A549 (cell line): ENCODE measurements at regions not wholly inside any gene's neighbourhood (a gene's known extent, or its start where the extent isn't known, plus 50 kb on each side); places are given as distances from the start of the nearest gene placed in this dataset.

Source experiments
- ATOH8 ChIP-seq: fragments of 250-450 bp; sonication (Bioruptor Pico); IDR thresholded peaks from 2 replicates; pipeline ENCODE4 v1.5.0; 2020; ENCODE audit warnings: low read depth, mild to moderate bottlenecking, moderate library complexity
- CTCF ChIP-seq: fragments of >200 bp; sonication (Bioruptor Twin); formaldehyde crosslinking; IDR thresholded peaks from 3 replicates; pipeline ENCODE4 v1.5.1; 2016
- E2F6 ChIP-seq: IDR thresholded peaks from 2 replicates; pipeline ENCODE4 v1.6.1; 2012; ENCODE audit warnings: low read depth, borderline replicate concordance
- ELK1 ChIP-seq: fragments of 150-350 bp; IDR thresholded peaks from 2 replicates; pipeline ENCODE4 v1.6.1; 2014; ENCODE audit warnings: low read depth, mild to moderate bottlenecking, low read length
- EP300 ChIP-seq, 2 experiments: fragments of >200 bp; sonication (Bioruptor Twin); formaldehyde crosslinking; IDR thresholded peaks; 2 replicates in 1 of 2; 3 replicates in 1 of 2; pipeline ENCODE4 v1.6.1; 2016 to 2017
- ESRRA ChIP-seq: fragments of 150-350 bp; IDR thresholded peaks from 2 replicates; pipeline ENCODE4 v1.6.1; 2014; ENCODE audit warnings: mild to moderate bottlenecking, low read length, borderline replicate concordance
- FOSB ChIP-seq: fragments of 250-450 bp; sonication (Bioruptor Pico); IDR thresholded peaks from 2 replicates; pipeline ENCODE4 v1.5.0; 2020; ENCODE audit warnings: mild to moderate bottlenecking, moderate library complexity
- HDAC2 ChIP-seq: fragments of 200-600 bp; sonication (generic); IDR thresholded peaks from 2 replicates; pipeline ENCODE4 v1.6.1; 2016
- HEYL ChIP-seq: fragments of 250-450 bp; sonication (Bioruptor Pico); IDR thresholded peaks from 2 replicates; pipeline ENCODE4 v1.8.0; 2021; ENCODE audit warnings: mild to moderate bottlenecking, moderate library complexity
- HMGXB4 ChIP-seq: fragments of 250-450 bp; sonication (Bioruptor Pico); IDR thresholded peaks from 2 replicates; pipeline ENCODE4 v1.5.0; 2021; ENCODE audit warnings: mild to moderate bottlenecking, moderate library complexity, borderline replicate concordance
- HOXB5 ChIP-seq: fragments of 250-450 bp; sonication (Bioruptor Pico); IDR thresholded peaks from 2 replicates; pipeline ENCODE4 v1.5.0; 2020; ENCODE audit warnings: mild to moderate bottlenecking, moderate library complexity
- JUN ChIP-seq, 2 experiments: fragments of >200 bp; sonication (Bioruptor Twin); formaldehyde crosslinking; IDR thresholded peaks; 2 replicates in 1 of 2; 3 replicates in 1 of 2; pipeline ENCODE4 v1.6.1; 2016 to 2017
- JUNB ChIP-seq: fragments of >200 bp; sonication (Bioruptor Twin); formaldehyde crosslinking; IDR thresholded peaks from 2 replicates; pipeline ENCODE4 v1.6.1; 2016
- KDM1A ChIP-seq: fragments of 200-600 bp; sonication (generic); IDR thresholded peaks from 2 replicates; pipeline ENCODE4 v1.6.1; 2016; ENCODE audit warnings: low read depth, mild to moderate bottlenecking
- KDM5A ChIP-seq: fragments of 200-600 bp; sonication (generic); IDR thresholded peaks from 2 replicates; pipeline ENCODE4 v1.6.1; 2016; ENCODE audit warnings: antibody characterized with exemption, mild to moderate bottlenecking
- MAZ ChIP-seq: fragments of 150-350 bp; IDR thresholded peaks from 2 replicates; pipeline ENCODE4 v1.6.1; 2014; ENCODE audit warnings: antibody characterized with exemption, low read depth, low read length, borderline replicate concordance
- MYC ChIP-seq: IDR thresholded peaks from 2 replicates; pipeline ENCODE4 v1.6.1; 2012; ENCODE audit warnings: mild to moderate bottlenecking, inconsistent platforms, low read length, improper control_type of control experiment, borderline replicate concordance
- NPAS2 ChIP-seq: fragments of 250-450 bp; sonication (Bioruptor Pico); IDR thresholded peaks from 2 replicates; pipeline ENCODE4 v1.8.0; 2022; ENCODE audit warnings: mild to moderate bottlenecking, moderate library complexity, borderline replicate concordance
- NR3C1 ChIP-seq: fragments of >200 bp; sonication (Bioruptor Twin); formaldehyde crosslinking; IDR thresholded peaks from 3 replicates; pipeline ENCODE4 v1.6.1; 2017
- PHF8 ChIP-seq: fragments of 200-600 bp; sonication (generic); IDR thresholded peaks from 2 replicates; pipeline ENCODE4 v1.6.1; 2016; ENCODE audit warnings: low read depth, mild to moderate bottlenecking, antibody characterized with exemption, moderate library complexity, borderline replicate concordance
- POLR2AphosphoS2 ChIP-seq: conservative IDR thresholded peaks from 2 replicates; pipeline ENCODE4 v1.6.1; 2012; ENCODE audit warnings: low read length, improper control_type of control experiment, inconsistent platforms
- RARB ChIP-seq: fragments of 250-450 bp; sonication (Bioruptor Pico); IDR thresholded peaks from 2 replicates; pipeline ENCODE4 v1.8.0; 2021; ENCODE audit warnings: mild to moderate bottlenecking, moderate library complexity
- REST ChIP-seq: fragments of 200-600 bp; sonication (generic); IDR thresholded peaks from 2 replicates; pipeline ENCODE4 v1.6.1; 2016; ENCODE audit warnings: antibody characterized with exemption, mild to moderate bottlenecking, moderate library complexity
- RFX5 ChIP-seq: fragments of 450-650 bp; IDR thresholded peaks from 2 replicates; pipeline ENCODE4 v1.7.1; 2014; ENCODE audit warnings: antibody characterized with exemption, mild to moderate bottlenecking, moderate library complexity
- RNF2 ChIP-seq: fragments of 200-600 bp; sonication (generic); IDR thresholded peaks from 2 replicates; pipeline ENCODE4 v1.6.1; 2016; ENCODE audit warnings: low read depth, mild to moderate bottlenecking, antibody characterized with exemption, moderate library complexity, borderline replicate concordance
- USF2 ChIP-seq: fragments of 450-650 bp; IDR thresholded peaks from 2 replicates; pipeline ENCODE4 v1.6.1; 2014; ENCODE audit warnings: antibody characterized with exemption
- ZC3H11A ChIP-seq: fragments of 450-650 bp; IDR thresholded peaks from 2 replicates; pipeline ENCODE4 v1.6.1; 2014; ENCODE audit warnings: antibody characterized with exemption, mild to moderate bottlenecking
- ZFP36 ChIP-seq: fragments of 450-650 bp; IDR thresholded peaks from 2 replicates; pipeline ENCODE4 v1.6.1; 2014; ENCODE audit warnings: borderline replicate concordance; ENCODE audit not compliant: partially characterized antibody
- ZNF302 ChIP-seq: fragments of 250-450 bp; sonication (Bioruptor Pico); IDR thresholded peaks from 2 replicates; pipeline ENCODE4 v1.9.0; 2021; ENCODE audit warnings: inconsistent platforms, mild to moderate bottlenecking, moderate library complexity
- ZSCAN20 ChIP-seq: fragments of 250-450 bp; sonication (Bioruptor Pico); IDR thresholded peaks from 2 replicates; pipeline ENCODE4 v1.8.0; 2022; ENCODE audit warnings: mild to moderate bottlenecking, moderate library complexity

- TF ChIP-seq FOSB (CRISPR knock-in tag) (no peak), ZFP36 (peak; percentile 82), E2F6 (peak; percentile 45; the same call in 1 of the 2 replicates), POLR2AphosphoS2 (no peak), HOXB5 (CRISPR knock-in tag) (0 out of 2 replicates have a peak, but pooled peaks have one; percentile 42), MAZ (no peak), PHF8 (no peak), CTCF (no peak), REST (no peak), JUN (IDR thresholded peaks at IDR 0.05) (peak in 1 of 2 experiments; percentile 85), JUNB (peak; percentile 48; the same call in 1 of the 2 replicates), HEYL (CRISPR knock-in tag) (no peak), KDM5A (no peak), MYC (no peak), ESRRA (peak; percentile 83; the same call in 1 of the 2 replicates), ZC3H11A (no peak), HMGXB4 (no peak), ATOH8 (CRISPR knock-in tag) (no peak), RARB (CRISPR knock-in tag) (peak; percentile 79; the same call in 1 of the 2 replicates), NR3C1 (no peak), KDM1A (0 out of 2 replicates have a peak, but pooled peaks have one; percentile 41), NPAS2 (CRISPR knock-in tag) (0 out of 2 replicates have a peak, but pooled peaks have one; percentile 35), RNF2 (no peak), ELK1 (no peak), USF2 (peak; percentile 74), HDAC2 (no peak), ZSCAN20 (CRISPR knock-in tag) (0 out of 2 replicates have a peak, but pooled peaks have one; percentile 30), EP300 (IDR thresholded peaks at IDR 0.05) (peak; percentile 59 to 76; a peak in 2 of 5 replicates), RFX5 (no peak), ZNF302 (CRISPR knock-in tag) (no peak)
These were observed 115.2 kb downstream of the CEBPB start (continued) for GRCh38 chr20:50305636-50306477.
